ENCODE measurements at regions not wholly inside any gene's neighbourhood (a gene's known extent, or its start where the extent isn't known, plus 50 kb on each side); places are given as distances from the start of the nearest gene placed in this dataset.

DNA sequence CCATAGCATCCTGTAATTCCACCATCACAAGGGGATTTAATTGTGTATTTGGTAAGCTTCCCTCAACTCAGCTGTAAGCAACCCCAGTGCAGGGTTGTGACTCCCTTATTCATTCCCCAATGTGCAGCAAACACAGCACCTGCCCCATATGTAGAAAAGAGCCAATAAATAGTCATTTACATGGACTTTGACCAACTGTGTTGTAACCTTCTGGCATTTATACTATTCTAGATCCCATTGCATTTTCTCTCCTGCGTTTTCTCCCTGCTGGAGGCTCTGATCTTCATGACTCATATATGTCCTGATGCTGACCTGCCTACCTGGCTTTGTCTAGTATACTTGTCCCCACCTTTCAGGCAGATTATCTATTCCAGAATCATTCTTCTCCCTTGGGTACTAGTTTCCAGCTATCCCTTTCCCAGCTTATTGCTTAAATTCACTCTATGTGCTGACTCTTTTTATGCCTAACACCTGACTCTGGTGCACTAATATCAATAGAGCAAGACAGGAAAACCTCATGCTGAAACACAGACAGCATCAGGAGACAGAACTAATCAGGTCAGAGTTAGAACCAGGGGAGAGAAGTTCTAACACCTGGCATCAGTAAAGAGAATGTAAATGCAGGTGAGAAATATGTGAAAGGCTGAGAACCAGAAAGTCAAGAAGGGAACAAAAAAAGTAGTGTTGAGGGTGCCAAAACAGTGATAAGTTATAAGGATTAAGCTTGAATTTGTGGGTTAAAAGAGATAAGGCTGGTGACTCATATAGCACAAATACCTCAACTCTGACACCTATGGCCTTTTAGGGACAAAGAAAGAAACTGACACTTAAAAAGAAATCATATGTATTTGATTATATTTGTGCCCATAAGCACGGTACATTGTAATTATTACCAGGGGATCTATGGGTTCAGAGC is 402.7 kb downstream of the IPMK start:
- Histone ChIP-seq H3K27me3 (ENCODE audit: low read depth, low read length) (no peaks in the 10 kb centered on the region), H3K9me3 (ENCODE audit: control insufficient read depth in 1 of 2, low read length in 2 of 2) (no peaks in the 10 kb centered on the region), H3K36me3 (ENCODE audit: control insufficient read depth in 1 of 2, insufficient read depth in 2 of 2, low read length in 2 of 2) (no peaks in the 10 kb centered on the region), H3K4me1 (ENCODE audit: control insufficient read depth in 1 of 2, insufficient read depth in 2 of 2, low read length in 2 of 2) (no peaks in the 10 kb centered on the region), H3K27ac (ENCODE audit: low read length) (no peak overlapping the region), H3K4me3 (ENCODE audit: low read depth in 1 of 2, low read length in 2 of 2) (no peak overlapping the region)

- Histone ChIP-seq H3K27ac (ENCODE audit: low read length) (no peak overlapping the region), H3K36me3 (ENCODE audit: control insufficient read depth in 1 of 2, insufficient read depth in 2 of 2, low read length in 2 of 2) (no peaks in the 10 kb centered on the region)
Observed at GRCh38 chr10:57849691-57850357, 417.9 kb downstream of the IPMK start.

DNA sequence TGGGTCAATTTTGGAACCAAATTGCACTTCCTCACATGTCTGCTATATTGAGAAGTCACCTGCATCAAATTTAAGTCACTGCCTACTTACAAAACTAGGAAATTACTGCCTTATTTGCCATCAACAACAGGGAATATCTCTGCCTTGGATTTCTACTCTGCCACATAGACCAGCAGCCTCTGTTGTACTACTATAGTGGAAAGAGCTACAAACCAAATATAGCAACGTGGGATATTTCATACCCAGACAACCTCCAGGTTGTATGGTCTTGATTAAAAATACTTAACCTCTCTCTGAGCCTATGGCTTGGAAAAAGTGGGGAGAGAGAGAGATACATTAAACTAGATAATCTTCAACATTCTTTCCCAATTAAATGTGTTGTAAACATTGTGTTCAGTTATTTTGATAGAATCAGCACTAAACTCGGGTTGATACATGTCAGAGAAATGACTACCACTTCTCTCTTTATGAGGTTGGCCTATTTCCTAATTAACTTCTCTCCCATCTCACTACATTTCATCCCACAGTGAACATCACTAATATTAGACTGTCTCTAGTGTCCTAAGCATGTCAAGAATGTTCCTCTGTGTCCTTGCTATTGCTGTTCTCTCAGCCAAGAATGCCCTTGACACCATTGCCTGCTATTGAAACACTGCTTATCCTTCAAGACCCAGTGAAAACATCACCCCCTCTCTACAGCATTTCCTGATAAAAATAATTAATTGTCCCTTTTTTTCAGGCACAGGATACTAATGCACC is 421.2 kb downstream of the IPMK start:
- no peaks in the 10 kb centered on the region for H3K9me3 ChIP-seq (ENCODE audit: control insufficient read depth in 1 of 2, low read length in 2 of 2)
- H3K27ac ChIP-seq (ENCODE audit: low read length): no peak overlapping the region
- no peaks in the 10 kb centered on the region for H3K27me3 ChIP-seq (ENCODE audit: low read depth, low read length)
- no peak overlapping the region for H3K4me3 ChIP-seq (ENCODE audit: low read depth in 1 of 2, low read length in 2 of 2)
- H3K36me3 ChIP-seq (ENCODE audit: control insufficient read depth in 1 of 2, insufficient read depth in 2 of 2, low read length in 2 of 2): no peaks in the 10 kb centered on the region
- H3K4me1 ChIP-seq (ENCODE audit: control insufficient read depth in 1 of 2, insufficient read depth in 2 of 2, low read length in 2 of 2): no peaks in the 10 kb centered on the region

More at GRCh38 chr10:57849691-57850357, 417.9 kb downstream of the IPMK start:
- Histone ChIP-seq H3K27me3 (ENCODE audit: low read depth, low read length) (no peaks in the 10 kb centered on the region), H3K9me3 (ENCODE audit: control insufficient read depth in 1 of 2, low read length in 2 of 2) (no peaks in the 10 kb centered on the region), H3K4me1 (ENCODE audit: control insufficient read depth in 1 of 2, insufficient read depth in 2 of 2, low read length in 2 of 2) (no peaks in the 10 kb centered on the region), H3K4me3 (ENCODE audit: low read depth in 1 of 2, low read length in 2 of 2) (no peak overlapping the region)

GRCh38 chr10:57844387-57844998 is 423.2 kb downstream of the IPMK start:
- Histone ChIP-seq H3K27me3 (ENCODE audit: low read depth, low read length) (no peaks in the 10 kb centered on the region), H3K4me3 (ENCODE audit: low read depth in 1 of 2, low read length in 2 of 2) (no peak overlapping the region), H3K27ac (ENCODE audit: low read length) (no peak overlapping the region), H3K9me3 (ENCODE audit: control insufficient read depth in 1 of 2, low read length in 2 of 2) (no peaks in the 10 kb centered on the region), H3K36me3 (ENCODE audit: control insufficient read depth in 1 of 2, insufficient read depth in 2 of 2, low read length in 2 of 2) (no peaks in the 10 kb centered on the region), H3K4me1 (ENCODE audit: control insufficient read depth in 1 of 2, insufficient read depth in 2 of 2, low read length in 2 of 2) (no peaks in the 10 kb centered on the region)

DNA sequence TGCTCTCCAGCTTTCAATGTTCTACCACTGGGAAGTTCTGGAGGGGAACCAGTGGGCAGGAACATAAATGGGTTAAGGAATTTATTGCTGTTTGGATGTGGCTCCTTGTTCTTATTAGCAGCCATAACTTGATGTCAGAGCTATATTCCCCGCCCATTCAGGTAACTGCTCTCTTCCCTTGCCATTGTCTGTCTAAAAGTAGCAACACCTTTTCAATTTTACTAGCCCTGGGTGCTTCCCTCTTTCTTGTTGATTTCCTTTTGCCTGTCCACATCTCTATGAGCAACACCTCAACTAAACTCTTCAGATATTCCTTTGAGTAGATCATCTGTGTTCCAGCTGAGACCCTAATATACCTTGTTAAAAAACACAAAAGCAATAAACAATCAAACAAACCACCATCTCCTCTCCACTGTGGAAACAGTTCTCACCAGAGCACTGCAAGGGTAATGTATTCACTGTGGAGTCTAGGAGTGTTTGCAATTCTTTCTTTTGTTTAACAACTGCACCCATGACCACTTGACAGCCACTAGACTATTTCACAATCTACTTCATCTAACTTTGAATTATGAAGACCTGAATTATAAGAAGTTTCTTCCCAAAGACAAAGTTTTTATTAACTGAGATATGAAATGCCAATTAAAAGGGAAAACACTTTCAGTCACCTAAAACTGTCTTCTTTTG is 436.7 kb downstream of the IPMK start:
- Histone ChIP-seq H3K4me3 (ENCODE audit: low read depth in 1 of 2, low read length in 2 of 2) (no peak overlapping the region), H3K9me3 (ENCODE audit: control insufficient read depth in 1 of 2, low read length in 2 of 2) (no peaks in the 10 kb centered on the region), H3K36me3 (ENCODE audit: control insufficient read depth in 1 of 2, insufficient read depth in 2 of 2, low read length in 2 of 2) (no peaks in the 10 kb centered on the region), H3K27me3 (ENCODE audit: low read depth, low read length) (no peaks in the 10 kb centered on the region), H3K4me1 (ENCODE audit: control insufficient read depth in 1 of 2, insufficient read depth in 2 of 2, low read length in 2 of 2) (no peaks in the 10 kb centered on the region), H3K27ac (ENCODE audit: low read length) (no peak overlapping the region)

- H3K36me3 ChIP-seq (ENCODE audit: control insufficient read depth in 1 of 2, insufficient read depth in 2 of 2, low read length in 2 of 2): no peaks in the 10 kb centered on the region
- H3K27me3 ChIP-seq (ENCODE audit: low read depth, low read length): no peaks in the 10 kb centered on the region
- no peak overlapping the region for H3K27ac ChIP-seq (ENCODE audit: low read length)
- no peaks in the 10 kb centered on the region for H3K4me1 ChIP-seq (ENCODE audit: control insufficient read depth in 1 of 2, insufficient read depth in 2 of 2, low read length in 2 of 2)
- H3K4me3 ChIP-seq (ENCODE audit: low read depth in 1 of 2, low read length in 2 of 2): no peak overlapping the region
- no peaks in the 10 kb centered on the region for H3K9me3 ChIP-seq (ENCODE audit: control insufficient read depth in 1 of 2, low read length in 2 of 2)
Observed at GRCh38 chr10:57825015-57825414, 442.7 kb downstream of the IPMK start.

- Histone ChIP-seq H3K27me3 (ENCODE audit: low read depth, low read length) (no peaks in the 10 kb centered on the region), H3K36me3 (ENCODE audit: control insufficient read depth in 1 of 2, insufficient read depth in 2 of 2, low read length in 2 of 2) (no peaks in the 10 kb centered on the region), H3K9me3 (ENCODE audit: control insufficient read depth in 1 of 2, low read length in 2 of 2) (no peaks in the 10 kb centered on the region), H3K4me3 (ENCODE audit: low read depth in 1 of 2, low read length in 2 of 2) (no peak overlapping the region), H3K27ac (ENCODE audit: low read length) (no peak overlapping the region), H3K4me1 (ENCODE audit: control insufficient read depth in 1 of 2, insufficient read depth in 2 of 2, low read length in 2 of 2) (no peaks in the 10 kb centered on the region)
Observed at GRCh38 chr10:57823398-57823797, 444.3 kb downstream of the IPMK start.

- no peaks in the 10 kb centered on the region for H3K27me3 ChIP-seq (ENCODE audit: low read depth, low read length)
- no peak overlapping the region for H3K27ac ChIP-seq (ENCODE audit: low read length)
- no peaks in the 10 kb centered on the region for H3K4me1 ChIP-seq (ENCODE audit: control insufficient read depth in 1 of 2, insufficient read depth in 2 of 2, low read length in 2 of 2)
- no peaks in the 10 kb centered on the region for H3K9me3 ChIP-seq (ENCODE audit: control insufficient read depth in 1 of 2, low read length in 2 of 2)
- no peak overlapping the region for H3K4me3 ChIP-seq (ENCODE audit: low read depth in 1 of 2, low read length in 2 of 2)
- H3K36me3 ChIP-seq (ENCODE audit: control insufficient read depth in 1 of 2, insufficient read depth in 2 of 2, low read length in 2 of 2): no peaks in the 10 kb centered on the region
Observed at GRCh38 chr10:57822965-57823364, 444.7 kb downstream of the IPMK start.

DNA sequence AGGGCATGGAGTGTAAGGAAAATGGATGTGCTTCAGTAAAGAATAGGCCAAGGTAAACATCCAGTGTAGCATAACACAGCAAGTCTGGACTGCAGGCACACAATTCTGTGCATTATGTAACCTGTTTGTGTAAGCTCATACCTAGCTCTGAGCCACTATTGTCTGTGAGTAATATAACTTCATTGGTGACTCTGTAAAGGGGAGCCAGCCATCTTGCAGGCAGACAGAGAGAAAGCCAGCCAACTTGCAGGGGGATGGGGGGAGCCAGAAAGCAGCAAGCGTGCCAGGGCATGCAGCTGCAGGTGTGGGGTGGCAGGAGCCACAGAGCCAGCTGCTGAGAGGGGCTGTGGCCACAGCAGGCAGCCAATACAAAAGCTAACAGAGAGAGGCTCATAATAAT is 449.2 kb downstream of the IPMK start:
- H3K36me3 ChIP-seq (ENCODE audit: control insufficient read depth in 1 of 2, insufficient read depth in 2 of 2, low read length in 2 of 2): no peaks in the 10 kb centered on the region
- no peaks in the 10 kb centered on the region for H3K27me3 ChIP-seq (ENCODE audit: low read depth, low read length)
- no peaks in the 10 kb centered on the region for H3K4me1 ChIP-seq (ENCODE audit: control insufficient read depth in 1 of 2, insufficient read depth in 2 of 2, low read length in 2 of 2)
- H3K9me3 ChIP-seq (ENCODE audit: control insufficient read depth in 1 of 2, low read length in 2 of 2): no peaks in the 10 kb centered on the region
- H3K4me3 ChIP-seq (ENCODE audit: low read depth in 1 of 2, low read length in 2 of 2): no peak overlapping the region
- no peak overlapping the region for H3K27ac ChIP-seq (ENCODE audit: low read length)

- no peaks in the 10 kb centered on the region for H3K36me3 ChIP-seq (ENCODE audit: control insufficient read depth in 1 of 2, insufficient read depth in 2 of 2, low read length in 2 of 2)
- no peaks in the 10 kb centered on the region for H3K4me1 ChIP-seq (ENCODE audit: control insufficient read depth in 1 of 2, insufficient read depth in 2 of 2, low read length in 2 of 2)
- H3K27ac ChIP-seq (ENCODE audit: low read length): no peak overlapping the region
- H3K27me3 ChIP-seq (ENCODE audit: low read depth, low read length): no peaks in the 10 kb centered on the region
- H3K9me3 ChIP-seq (ENCODE audit: control insufficient read depth in 1 of 2, low read length in 2 of 2): no peaks in the 10 kb centered on the region
- no peak overlapping the region for H3K4me3 ChIP-seq (ENCODE audit: low read depth in 1 of 2, low read length in 2 of 2)
Observed at GRCh38 chr10:57817741-57818140, 450.0 kb downstream of the IPMK start.
